ENCODE measurements at regions not wholly inside any gene's neighbourhood (a gene's known extent, or its start where the extent isn't known, plus 50 kb on each side); places are given as distances from the start of the nearest gene placed in this dataset.

- H3K27me3 ChIP-seq (replicated peaks; ENCODE audit: control insufficient read depth, insufficient read depth, low read length), result no peaks in the 10 kb centered on the region
- no peaks in the 10 kb centered on the region for H3K4me1 ChIP-seq
- intact Hi-C loops (cut with micrococcal nuclease; ENCODE audit: unreplicated experiment), result no loop called here
- no peak overlapping the region for H3K4me3 Mint-ChIP-seq (ENCODE audit: unreplicated experiment)
- ChIA-PET POLR2A (no interaction called here), CTCF (no interaction called here)
- no peaks in the 10 kb centered on the region for H3K9me3 Mint-ChIP-seq (ENCODE audit: unreplicated experiment)
- no TSS peak for BruUV-seq (replicated peaks)
- no peak for TF ChIP-seq CTCF (IDR thresholded peaks at IDR 0.05; ENCODE audit: insufficient read depth in 1 of 2, low read depth in 1 of 2, low read length in 1 of 2, severe bottlenecking in 1 of 2, unreplicated experiment in 1 of 2)
- no peak overlapping the region for H3K4me3 ChIP-seq (ENCODE audit: low read depth, low read length)
- no peaks in the 10 kb centered on the region for H3K9me3 ChIP-seq
- no peak overlapping the region for H3K27ac Mint-ChIP-seq (ENCODE audit: unreplicated experiment)
- H3K27me3 Mint-ChIP-seq (ENCODE audit: insufficient read depth, unreplicated experiment), result peaks cover 2% of the 10 kb centered on the region
- H3K36me3 Mint-ChIP-seq (ENCODE audit: insufficient read depth, unreplicated experiment), result no peaks in the 10 kb centered on the region
- no peaks in the 10 kb centered on the region for H3K36me3 ChIP-seq (ENCODE audit: control insufficient read depth, insufficient read depth, low read length)
- H3K4me1 Mint-ChIP-seq (ENCODE audit: low read depth, unreplicated experiment), result no peaks in the 10 kb centered on the region
- no peak for DNase-seq
Measured at GRCh38 chr2:235183786-235184185, 232.0 kb downstream of the SH3BP4 start.

DNA sequence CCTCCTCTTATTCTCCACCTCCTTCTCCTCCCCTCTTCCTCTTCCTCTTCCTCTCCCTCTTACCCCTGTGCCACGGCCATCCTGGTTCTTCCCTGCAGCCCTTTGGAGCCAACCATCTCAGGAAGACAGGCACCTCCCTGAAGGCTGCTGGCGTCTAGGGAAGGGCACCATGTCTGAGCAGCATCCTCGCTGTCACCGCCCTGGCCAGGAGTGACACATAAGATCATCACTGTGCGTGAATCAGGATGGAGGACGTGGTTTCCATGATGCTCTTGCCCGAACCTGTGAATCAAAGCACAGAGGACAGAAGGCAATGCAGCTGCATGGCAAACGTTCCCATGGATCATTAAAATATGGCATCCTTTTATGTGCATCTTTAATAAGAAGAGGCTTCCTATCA is 236.0 kb downstream of the SH3BP4 start:
- BruUV-seq (replicated peaks), result no TSS peak
- ChIA-PET CTCF (no interaction called here), POLR2A (no interaction called here)
- intact Hi-C loops (cut with micrococcal nuclease; ENCODE audit: unreplicated experiment), result no loop called here
- DNase-seq, result no peak
- Histone ChIP-seq H3K36me3 (ENCODE audit: control insufficient read depth, insufficient read depth, low read length) (no peaks in the 10 kb centered on the region), H3K9me3 (no peaks in the 10 kb centered on the region), H3K27me3 (replicated peaks; ENCODE audit: control insufficient read depth, insufficient read depth, low read length) (no peaks in the 10 kb centered on the region), H3K4me3 (ENCODE audit: low read depth, low read length) (no peak overlapping the region), H3K4me1 (no peaks in the 10 kb centered on the region)
- Mint-ChIP-seq H3K9me3 (ENCODE audit: unreplicated experiment) (no peaks in the 10 kb centered on the region), H3K27me3 (ENCODE audit: insufficient read depth, unreplicated experiment) (peaks cover 3% of the 10 kb centered on the region), H3K36me3 (ENCODE audit: insufficient read depth, unreplicated experiment) (no peaks in the 10 kb centered on the region), H3K4me1 (ENCODE audit: low read depth, unreplicated experiment) (no peaks in the 10 kb centered on the region), H3K4me3 (ENCODE audit: unreplicated experiment) (no peak overlapping the region), H3K27ac (ENCODE audit: unreplicated experiment) (no peak overlapping the region)
- TF ChIP-seq CTCF (IDR thresholded peaks at IDR 0.05; ENCODE audit: insufficient read depth in 1 of 2, low read depth in 1 of 2, low read length in 1 of 2, severe bottlenecking in 1 of 2, unreplicated experiment in 1 of 2), result no peak

GRCh38 chr2:235191486-235191885 is 239.7 kb downstream of the SH3BP4 start:
- TF ChIP-seq CTCF (IDR thresholded peaks at IDR 0.05; ENCODE audit: insufficient read depth in 1 of 2, low read depth in 1 of 2, low read length in 1 of 2, severe bottlenecking in 1 of 2, unreplicated experiment in 1 of 2), result no peak

More at GRCh38 chr2:235191486-235191885, 239.7 kb downstream of the SH3BP4 start:
- Mint-ChIP-seq H3K9me3 (ENCODE audit: unreplicated experiment) (no peaks in the 10 kb centered on the region), H3K36me3 (ENCODE audit: insufficient read depth, unreplicated experiment) (no peaks in the 10 kb centered on the region), H3K27me3 (ENCODE audit: insufficient read depth, unreplicated experiment) (peaks cover 5% of the 10 kb centered on the region), H3K4me3 (ENCODE audit: unreplicated experiment) (no peak overlapping the region), H3K27ac (ENCODE audit: unreplicated experiment) (no peak overlapping the region), H3K4me1 (ENCODE audit: low read depth, unreplicated experiment) (no peaks in the 10 kb centered on the region)
- H3K27me3 ChIP-seq (replicated peaks; ENCODE audit: control insufficient read depth, insufficient read depth, low read length), result no peaks in the 10 kb centered on the region
- no peaks in the 10 kb centered on the region for H3K9me3 ChIP-seq
- ChIA-PET CTCF (no interaction called here), POLR2A (no interaction called here)
- DNase-seq, result no peak
- no peaks in the 10 kb centered on the region for H3K4me1 ChIP-seq
- H3K36me3 ChIP-seq (ENCODE audit: control insufficient read depth, insufficient read depth, low read length), result no peaks in the 10 kb centered on the region
- no TSS peak for BruUV-seq (replicated peaks)
- intact Hi-C loops (cut with micrococcal nuclease; ENCODE audit: unreplicated experiment), result no loop called here
- no peak overlapping the region for H3K4me3 ChIP-seq (ENCODE audit: low read depth, low read length)
